ENCODE measurements at regions not wholly inside any gene's neighbourhood (a gene's known extent, or its start where the extent isn't known, plus 50 kb on each side); places are given as distances from the start of the nearest gene placed in this dataset.

- H2BK15ac ChIP-seq (ENCODE audit: low read length), result no peak overlapping the region
- H3K27ac ChIP-seq (replicated peaks; ENCODE audit: low read length), result no peak overlapping the region
- no peaks in the 10 kb centered on the region for H3K27me3 ChIP-seq (ENCODE audit: control insufficient read depth in 3 of 3, insufficient read depth in 3 of 3, low read depth in 1 of 3, low read length in 3 of 3)
- H3K23ac ChIP-seq (ENCODE audit: low read depth, low read length, poor library complexity), result no peak overlapping the region
- H3K18ac ChIP-seq (ENCODE audit: low read length), result no peak overlapping the region
- no peak overlapping the region for H2BK12ac ChIP-seq (ENCODE audit: low read length)
- no peak overlapping the region for H2AK5ac ChIP-seq (ENCODE audit: low read depth, low read length)
- H2BK5ac ChIP-seq (ENCODE audit: low read length), result no peak overlapping the region
- no peaks in the 10 kb centered on the region for H3K9me3 ChIP-seq (replicated peaks in 1 of 2; ENCODE audit: control insufficient read depth in 2 of 2, insufficient read depth in 1 of 2, low read depth in 1 of 2, low read length in 2 of 2)
- H3K4me2 ChIP-seq (ENCODE audit: insufficient read depth, low read length, poor library complexity, severe bottlenecking), result no peak overlapping the region
- H4K91ac ChIP-seq (ENCODE audit: low read depth, low read length, poor library complexity), result no peak overlapping the region
- H2BK120ac ChIP-seq (ENCODE audit: low read depth, low read length), result no peak overlapping the region
- DNase-seq (ENCODE audit: low spot score), result no peak
- no peak overlapping the region for H2AFZ ChIP-seq (ENCODE audit: low read length)
- H3K9ac ChIP-seq (ENCODE audit: low read depth, low read length, poor library complexity), result no peak overlapping the region
- no peaks in the 10 kb centered on the region for H3K36me3 ChIP-seq (replicated peaks in 1 of 2; ENCODE audit: control insufficient read depth in 2 of 2, insufficient read depth in 2 of 2, low read length in 2 of 2)
- no peak overlapping the region for H4K8ac ChIP-seq (ENCODE audit: low read depth, low read length)
- WGBS, 2 donors (ENCODE audit: extremely low coverage in 2 of 2, insufficient read length in 2 of 2, insufficient replicate concordance in 1 of 2), result no CpG with 5 or more reads among the region's 4 CpGs
- no peaks in the 10 kb centered on the region for H3K79me1 ChIP-seq (ENCODE audit: low read depth, low read length)
- H3K14ac ChIP-seq (ENCODE audit: low read length), result no peak overlapping the region
- no peaks in the 10 kb centered on the region for H3K4me1 ChIP-seq (ENCODE audit: control insufficient read depth in 2 of 2, insufficient read depth in 1 of 2, low read depth in 1 of 2, low read length in 2 of 2)
- no peak overlapping the region for H3K4me3 ChIP-seq (ENCODE audit: low read length in 2 of 2)
- H3K4ac ChIP-seq (ENCODE audit: low read length), result no peak overlapping the region
Measured at GRCh38 chr22:48406161-48406560, 1421.5 kb downstream of the BRD1 start.

GRCh38 chr22:48405741-48406140 lies 1421.9 kb downstream of the BRD1 start:
- Histone ChIP-seq H3K9me3 (replicated peaks in 1 of 2; ENCODE audit: control insufficient read depth in 2 of 2, insufficient read depth in 1 of 2, low read depth in 1 of 2, low read length in 2 of 2) (no peaks in the 10 kb centered on the region), H2AFZ (ENCODE audit: low read length) (no peak overlapping the region), H3K27ac (replicated peaks; ENCODE audit: low read length) (no peak overlapping the region), H3K23ac (ENCODE audit: low read depth, low read length, poor library complexity) (no peak overlapping the region), H2BK15ac (ENCODE audit: low read length) (no peak overlapping the region), H3K4me3 (ENCODE audit: low read length in 2 of 2) (no peak overlapping the region), H3K9ac (ENCODE audit: low read depth, low read length, poor library complexity) (no peak overlapping the region), H3K36me3 (replicated peaks in 1 of 2; ENCODE audit: control insufficient read depth in 2 of 2, insufficient read depth in 2 of 2, low read length in 2 of 2) (no peaks in the 10 kb centered on the region), H2BK120ac (ENCODE audit: low read depth, low read length) (no peak overlapping the region), H3K14ac (ENCODE audit: low read length) (no peak overlapping the region), H3K79me1 (ENCODE audit: low read depth, low read length) (no peaks in the 10 kb centered on the region), H3K4ac (ENCODE audit: low read length) (no peak overlapping the region), H2BK12ac (ENCODE audit: low read length) (no peak overlapping the region), H4K8ac (ENCODE audit: low read depth, low read length) (no peak overlapping the region), H3K4me2 (ENCODE audit: insufficient read depth, low read length, poor library complexity, severe bottlenecking) (no peak overlapping the region), H3K18ac (ENCODE audit: low read length) (no peak overlapping the region), H4K91ac (ENCODE audit: low read depth, low read length, poor library complexity) (no peak overlapping the region), H2BK5ac (ENCODE audit: low read length) (no peak overlapping the region), H3K4me1 (ENCODE audit: control insufficient read depth in 2 of 2, insufficient read depth in 1 of 2, low read depth in 1 of 2, low read length in 2 of 2) (no peaks in the 10 kb centered on the region), H2AK5ac (ENCODE audit: low read depth, low read length) (no peak overlapping the region), H3K27me3 (ENCODE audit: control insufficient read depth in 3 of 3, insufficient read depth in 3 of 3, low read depth in 1 of 3, low read length in 3 of 3) (no peaks in the 10 kb centered on the region)
- no peak for DNase-seq (ENCODE audit: low spot score)
- WGBS, 2 donors (ENCODE audit: extremely low coverage in 2 of 2, insufficient read length in 2 of 2, insufficient replicate concordance in 1 of 2), result no CpG with 5 or more reads among the region's 6 CpGs

- no peak overlapping the region for H4K91ac ChIP-seq (ENCODE audit: low read depth, low read length, poor library complexity)
- H2BK120ac ChIP-seq (ENCODE audit: low read depth, low read length), result no peak overlapping the region
- no peak overlapping the region for H3K4me3 ChIP-seq (ENCODE audit: low read length in 2 of 2)
- H3K27ac ChIP-seq (replicated peaks; ENCODE audit: low read length), result no peak overlapping the region
- H2AK5ac ChIP-seq (ENCODE audit: low read depth, low read length), result no peak overlapping the region
- no peak overlapping the region for H3K4me2 ChIP-seq (ENCODE audit: insufficient read depth, low read length, poor library complexity, severe bottlenecking)
- no peak overlapping the region for H2BK5ac ChIP-seq (ENCODE audit: low read length)
- H3K18ac ChIP-seq (ENCODE audit: low read length), result peak overlapping the region; percentile 7
- H2AFZ ChIP-seq (ENCODE audit: low read length), result no peak overlapping the region
- H2BK15ac ChIP-seq (ENCODE audit: low read length), result no peak overlapping the region
- WGBS, 2 donors (ENCODE audit: extremely low coverage in 2 of 2, insufficient read length in 2 of 2, insufficient replicate concordance in 1 of 2), result no CpG with 5 or more reads among the region's 16 CpGs
- no peaks in the 10 kb centered on the region for H3K36me3 ChIP-seq (replicated peaks in 1 of 2; ENCODE audit: control insufficient read depth in 2 of 2, insufficient read depth in 2 of 2, low read length in 2 of 2)
- no peak overlapping the region for H3K9ac ChIP-seq (ENCODE audit: low read depth, low read length, poor library complexity)
- H3K79me1 ChIP-seq (ENCODE audit: low read depth, low read length), result no peaks in the 10 kb centered on the region
- no peak overlapping the region for H3K14ac ChIP-seq (ENCODE audit: low read length)
- H3K9me3 ChIP-seq (replicated peaks in 1 of 2; ENCODE audit: control insufficient read depth in 2 of 2, insufficient read depth in 1 of 2, low read depth in 1 of 2, low read length in 2 of 2), result no peaks in the 10 kb centered on the region
- H2BK12ac ChIP-seq (ENCODE audit: low read length), result no peak overlapping the region
- H4K8ac ChIP-seq (ENCODE audit: low read depth, low read length), result no peak overlapping the region
- no peaks in the 10 kb centered on the region for H3K4me1 ChIP-seq (ENCODE audit: control insufficient read depth in 2 of 2, insufficient read depth in 1 of 2, low read depth in 1 of 2, low read length in 2 of 2)
- H3K23ac ChIP-seq (ENCODE audit: low read depth, low read length, poor library complexity), result peak overlapping the region; percentile 14
- no peaks in the 10 kb centered on the region for H3K27me3 ChIP-seq (ENCODE audit: control insufficient read depth in 3 of 3, insufficient read depth in 3 of 3, low read depth in 1 of 3, low read length in 3 of 3)
- no peak overlapping the region for H3K4ac ChIP-seq (ENCODE audit: low read length)
- no peak for DNase-seq (ENCODE audit: low spot score)
Measured at GRCh38 chr22:48404801-48405447, 1422.7 kb downstream of the BRD1 start.

- Histone ChIP-seq H2AK5ac (ENCODE audit: low read depth, low read length) (no peak overlapping the region), H4K91ac (ENCODE audit: low read depth, low read length, poor library complexity) (no peak overlapping the region), H3K27ac (replicated peaks; ENCODE audit: low read length) (no peak overlapping the region), H2BK120ac (ENCODE audit: low read depth, low read length) (no peak overlapping the region), H2BK5ac (ENCODE audit: low read length) (no peak overlapping the region), H3K27me3 (ENCODE audit: control insufficient read depth in 3 of 3, insufficient read depth in 3 of 3, low read depth in 1 of 3, low read length in 3 of 3) (no peaks in the 10 kb centered on the region), H3K4ac (ENCODE audit: low read length) (no peak overlapping the region), H3K4me3 (ENCODE audit: low read length in 2 of 2) (no peak overlapping the region), H3K36me3 (replicated peaks in 1 of 2; ENCODE audit: control insufficient read depth in 2 of 2, insufficient read depth in 2 of 2, low read length in 2 of 2) (no peaks in the 10 kb centered on the region), H3K79me1 (ENCODE audit: low read depth, low read length) (no peaks in the 10 kb centered on the region), H3K9me3 (replicated peaks in 1 of 2; ENCODE audit: control insufficient read depth in 2 of 2, insufficient read depth in 1 of 2, low read depth in 1 of 2, low read length in 2 of 2) (no peaks in the 10 kb centered on the region), H3K9ac (ENCODE audit: low read depth, low read length, poor library complexity) (no peak overlapping the region), H2BK12ac (ENCODE audit: low read length) (no peak overlapping the region), H2AFZ (ENCODE audit: low read length) (no peak overlapping the region), H4K8ac (ENCODE audit: low read depth, low read length) (peak overlapping the region; percentile 50), H3K23ac (ENCODE audit: low read depth, low read length, poor library complexity) (peak overlapping the region; percentile 18), H3K18ac (ENCODE audit: low read length) (no peak overlapping the region), H3K14ac (ENCODE audit: low read length) (peak overlapping the region; percentile 31), H3K4me1 (ENCODE audit: control insufficient read depth in 2 of 2, insufficient read depth in 1 of 2, low read depth in 1 of 2, low read length in 2 of 2) (no peaks in the 10 kb centered on the region), H2BK15ac (ENCODE audit: low read length) (no peak overlapping the region), H3K4me2 (ENCODE audit: insufficient read depth, low read length, poor library complexity, severe bottlenecking) (no peak overlapping the region)
- no CpG with 5 or more reads among the region's 22 CpGs for WGBS, 2 donors (ENCODE audit: extremely low coverage in 2 of 2, insufficient read length in 2 of 2, insufficient replicate concordance in 1 of 2)
- no peak for DNase-seq (ENCODE audit: low spot score)
Measured at GRCh38 chr22:48403521-48404403, 1423.9 kb downstream of the BRD1 start.
